ENCODE measurements at regions not wholly inside any gene's neighbourhood (a gene's known extent, or its start where the extent isn't known, plus 50 kb on each side); places are given as distances from the start of the nearest gene placed in this dataset.

DNA sequence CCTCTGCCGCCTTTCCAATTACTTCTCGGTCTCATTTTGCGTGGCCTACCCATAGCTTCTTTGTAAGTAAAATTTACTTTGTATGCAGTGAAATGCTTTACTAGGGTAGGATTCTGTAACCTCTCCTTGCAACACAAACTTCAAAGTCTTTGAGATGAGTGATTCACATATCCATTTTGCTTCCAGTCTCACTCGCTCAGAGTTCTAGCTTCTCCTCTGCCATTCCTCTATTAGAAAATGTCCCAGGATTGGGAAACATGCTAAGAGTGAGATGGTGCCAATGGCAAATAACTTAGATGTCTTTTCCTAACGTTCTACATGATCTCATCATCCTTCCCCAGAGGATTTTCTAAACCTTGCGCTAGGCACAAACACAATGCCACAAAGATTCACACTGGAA, 270.5 kb upstream of the SLC30A5 start:
- no peak for TF ChIP-seq TOX (CRISPR knock-in tag; IDR thresholded peaks at IDR 0.05; ENCODE audit: borderline replicate concordance)
- TF ChIP-seq, protein P1, sequence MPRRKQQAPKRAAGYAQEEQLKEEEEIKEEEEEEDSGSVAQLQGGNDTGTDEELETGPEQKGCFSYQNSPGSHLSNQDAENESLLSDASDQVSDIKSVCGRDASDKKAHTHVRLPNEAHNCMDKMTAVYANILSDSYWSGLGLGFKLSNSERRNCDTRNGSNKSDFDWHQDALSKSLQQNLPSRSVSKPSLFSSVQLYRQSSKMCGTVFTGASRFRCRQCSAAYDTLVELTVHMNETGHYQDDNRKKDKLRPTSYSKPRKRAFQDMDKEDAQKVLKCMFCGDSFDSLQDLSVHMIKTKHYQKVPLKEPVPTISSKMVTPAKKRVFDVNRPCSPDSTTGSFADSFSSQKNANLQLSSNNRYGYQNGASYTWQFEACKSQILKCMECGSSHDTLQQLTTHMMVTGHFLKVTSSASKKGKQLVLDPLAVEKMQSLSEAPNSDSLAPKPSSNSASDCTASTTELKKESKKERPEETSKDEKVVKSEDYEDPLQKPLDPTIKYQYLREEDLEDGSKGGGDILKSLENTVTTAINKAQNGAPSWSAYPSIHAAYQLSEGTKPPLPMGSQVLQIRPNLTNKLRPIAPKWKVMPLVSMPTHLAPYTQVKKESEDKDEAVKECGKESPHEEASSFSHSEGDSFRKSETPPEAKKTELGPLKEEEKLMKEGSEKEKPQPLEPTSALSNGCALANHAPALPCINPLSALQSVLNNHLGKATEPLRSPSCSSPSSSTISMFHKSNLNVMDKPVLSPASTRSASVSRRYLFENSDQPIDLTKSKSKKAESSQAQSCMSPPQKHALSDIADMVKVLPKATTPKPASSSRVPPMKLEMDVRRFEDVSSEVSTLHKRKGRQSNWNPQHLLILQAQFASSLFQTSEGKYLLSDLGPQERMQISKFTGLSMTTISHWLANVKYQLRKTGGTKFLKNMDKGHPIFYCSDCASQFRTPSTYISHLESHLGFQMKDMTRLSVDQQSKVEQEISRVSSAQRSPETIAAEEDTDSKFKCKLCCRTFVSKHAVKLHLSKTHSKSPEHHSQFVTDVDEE (CRISPR knock-in tag; IDR thresholded peaks at IDR 0.05), result no peak
- no peak for TF ChIP-seq ARNTL (CRISPR knock-in tag; IDR thresholded peaks at IDR 0.05; ENCODE audit: borderline replicate concordance, low read depth)
- TF ChIP-seq ZNF8 (CRISPR knock-in tag; IDR thresholded peaks at IDR 0.05), result no peak
- no peak for TF ChIP-seq ZFP3 (CRISPR knock-in tag; IDR thresholded peaks at IDR 0.05)
- no peak for TF ChIP-seq GLIS3 (CRISPR knock-in tag; IDR thresholded peaks at IDR 0.05)
- ATAC-seq, result no peak

DNA sequence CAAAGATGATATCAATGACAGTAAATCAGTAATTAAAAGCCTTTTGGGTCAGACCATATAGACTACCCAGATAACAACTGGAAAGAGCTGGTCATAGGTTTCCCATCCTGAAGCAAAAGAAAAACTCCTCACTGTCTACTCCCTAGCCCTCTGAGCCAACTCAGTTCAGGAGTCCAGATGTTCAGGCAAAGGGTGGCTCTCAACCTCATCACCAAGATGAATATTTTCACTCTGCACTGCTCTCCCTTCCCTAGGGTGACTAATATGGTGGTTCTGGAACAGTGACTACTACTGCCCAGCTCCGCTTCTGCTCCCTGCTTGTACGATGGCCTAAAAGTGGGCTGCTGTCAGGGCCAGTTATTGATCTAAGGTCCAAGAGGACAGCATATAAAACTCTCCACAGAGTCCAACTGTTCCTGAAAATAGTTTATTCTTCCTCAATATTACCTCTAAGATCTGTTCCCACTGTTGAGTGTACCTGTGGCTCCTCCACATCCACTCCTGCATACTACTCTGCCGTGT, 263.4 kb upstream of the SLC30A5 start:
- ATAC-seq, result no peak
- TF ChIP-seq ZFP30 (CRISPR knock-in tag; IDR thresholded peaks at IDR 0.05), result no peak
- no peak for TF ChIP-seq ARNTL (CRISPR knock-in tag; IDR thresholded peaks at IDR 0.05; ENCODE audit: borderline replicate concordance, low read depth)
- TF ChIP-seq, protein P1 (CRISPR knock-in tag; IDR thresholded peaks at IDR 0.05), result no peak
- TF ChIP-seq, protein P2, sequence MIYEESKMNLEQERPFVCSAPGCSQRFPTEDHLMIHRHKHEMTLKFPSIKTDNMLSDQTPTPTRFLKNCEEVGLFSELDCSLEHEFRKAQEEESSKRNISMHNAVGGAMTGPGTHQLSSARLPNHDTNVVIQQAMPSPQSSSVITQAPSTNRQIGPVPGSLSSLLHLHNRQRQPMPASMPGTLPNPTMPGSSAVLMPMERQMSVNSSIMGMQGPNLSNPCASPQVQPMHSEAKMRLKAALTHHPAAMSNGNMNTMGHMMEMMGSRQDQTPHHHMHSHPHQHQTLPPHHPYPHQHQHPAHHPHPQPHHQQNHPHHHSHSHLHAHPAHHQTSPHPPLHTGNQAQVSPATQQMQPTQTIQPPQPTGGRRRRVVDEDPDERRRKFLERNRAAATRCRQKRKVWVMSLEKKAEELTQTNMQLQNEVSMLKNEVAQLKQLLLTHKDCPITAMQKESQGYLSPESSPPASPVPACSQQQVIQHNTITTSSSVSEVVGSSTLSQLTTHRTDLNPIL (CRISPR knock-in tag; IDR thresholded peaks at IDR 0.05; ENCODE audit: low read depth), result no peak
- no peak for TF ChIP-seq OSR1 (CRISPR knock-in tag; IDR thresholded peaks at IDR 0.05)
- TF ChIP-seq ESRRG (CRISPR knock-in tag; IDR thresholded peaks at IDR 0.05), result no peak
- no peak for TF ChIP-seq TOX (CRISPR knock-in tag; IDR thresholded peaks at IDR 0.05; ENCODE audit: borderline replicate concordance)

DNA sequence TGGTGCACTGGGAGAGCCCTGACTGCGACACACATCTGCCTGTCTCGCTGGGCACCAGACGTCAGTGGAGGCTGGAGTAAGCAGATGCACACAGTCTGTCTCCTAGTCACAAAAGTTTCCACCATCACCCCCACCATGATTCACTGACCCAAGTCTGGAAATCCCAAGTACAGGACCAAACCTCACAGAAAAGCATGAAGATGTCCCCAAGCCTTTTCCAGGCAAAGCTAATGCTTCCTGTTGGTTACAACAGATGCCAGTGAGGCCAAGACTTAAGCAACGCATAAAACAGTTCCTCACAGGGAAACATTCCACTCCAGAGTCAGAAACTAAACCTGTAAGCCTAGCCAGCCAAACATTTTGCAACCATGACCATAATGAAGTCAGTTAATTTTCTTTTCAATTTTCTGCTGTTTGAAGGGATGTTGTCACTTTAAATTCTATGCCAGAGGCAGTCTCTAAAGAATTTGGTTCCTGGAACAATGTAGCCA, 259.3 kb upstream of the SLC30A5 start:
- TF ChIP-seq, protein P2 (CRISPR knock-in tag; IDR thresholded peaks at IDR 0.05; ENCODE audit: low read depth), result no peak
- TF ChIP-seq, protein P3, sequence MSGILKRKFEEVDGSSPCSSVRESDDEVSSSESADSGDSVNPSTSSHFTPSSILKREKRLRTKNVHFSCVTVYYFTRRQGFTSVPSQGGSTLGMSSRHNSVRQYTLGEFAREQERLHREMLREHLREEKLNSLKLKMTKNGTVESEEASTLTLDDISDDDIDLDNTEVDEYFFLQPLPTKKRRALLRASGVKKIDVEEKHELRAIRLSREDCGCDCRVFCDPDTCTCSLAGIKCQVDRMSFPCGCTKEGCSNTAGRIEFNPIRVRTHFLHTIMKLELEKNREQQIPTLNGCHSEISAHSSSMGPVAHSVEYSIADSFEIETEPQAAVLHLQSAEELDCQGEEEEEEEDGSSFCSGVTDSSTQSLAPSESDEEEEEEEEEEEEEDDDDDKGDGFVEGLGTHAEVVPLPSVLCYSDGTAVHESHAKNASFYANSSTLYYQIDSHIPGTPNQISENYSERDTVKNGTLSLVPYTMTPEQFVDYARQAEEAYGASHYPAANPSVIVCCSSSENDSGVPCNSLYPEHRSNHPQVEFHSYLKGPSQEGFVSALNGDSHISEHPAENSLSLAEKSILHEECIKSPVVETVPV (CRISPR knock-in tag; IDR thresholded peaks at IDR 0.05), result no peak
- TF ChIP-seq ZNF565 (CRISPR knock-in tag; conservative IDR thresholded peaks at IDR 0.05; ENCODE audit: low read depth) (no peak), PPARA (CRISPR knock-in tag; IDR thresholded peaks at IDR 0.05; ENCODE audit: borderline replicate concordance) (no peak), OSR1 (CRISPR knock-in tag; IDR thresholded peaks at IDR 0.05) (no peak), RARB (CRISPR knock-in tag; IDR thresholded peaks at IDR 0.05) (no peak), ZFP3 (CRISPR knock-in tag; IDR thresholded peaks at IDR 0.05) (no peak), SNAI2 (CRISPR knock-in tag; IDR thresholded peaks at IDR 0.05) (no peak), BACH2 (CRISPR knock-in tag; IDR thresholded peaks at IDR 0.05; ENCODE audit: borderline replicate concordance) (no peak), ESRRG (CRISPR knock-in tag; IDR thresholded peaks at IDR 0.05) (no peak), CSDC2 (CRISPR knock-in tag; IDR thresholded peaks at IDR 0.05) (no peak)
- TF ChIP-seq, protein P4, sequence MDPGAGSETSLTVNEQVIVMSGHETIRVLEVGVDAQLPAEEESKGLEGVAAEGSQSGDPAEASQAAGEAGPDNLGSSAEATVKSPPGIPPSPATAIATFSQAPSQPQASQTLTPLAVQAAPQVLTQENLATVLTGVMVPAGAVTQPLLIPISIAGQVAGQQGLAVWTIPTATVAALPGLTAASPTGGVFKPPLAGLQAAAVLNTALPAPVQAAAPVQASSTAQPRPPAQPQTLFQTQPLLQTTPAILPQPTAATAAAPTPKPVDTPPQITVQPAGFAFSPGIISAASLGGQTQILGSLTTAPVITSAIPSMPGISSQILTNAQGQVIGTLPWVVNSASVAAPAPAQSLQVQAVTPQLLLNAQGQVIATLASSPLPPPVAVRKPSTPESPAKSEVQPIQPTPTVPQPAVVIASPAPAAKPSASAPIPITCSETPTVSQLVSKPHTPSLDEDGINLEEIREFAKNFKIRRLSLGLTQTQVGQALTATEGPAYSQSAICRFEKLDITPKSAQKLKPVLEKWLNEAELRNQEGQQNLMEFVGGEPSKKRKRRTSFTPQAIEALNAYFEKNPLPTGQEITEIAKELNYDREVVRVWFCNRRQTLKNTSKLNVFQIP (CRISPR knock-in tag; IDR thresholded peaks at IDR 0.05; ENCODE audit: borderline replicate concordance, low read depth), result no peak
- no peak for ATAC-seq

Measured in SK-N-SH treated with all-trans-retinoic acid at 6 μM for 48 hours (cell line).